WERI-Rb-1 (cell line): ENCODE measurements at regions not wholly inside any gene's neighbourhood (a gene's known extent, or its start where the extent isn't known, plus 50 kb on each side); places are given as distances from the start of the nearest gene placed in this dataset.

Source experiments
- DNase-seq: peaks from one replicate; pipeline ENCODE4 v3.0.0-alpha.2; 2020
- H3K27ac ChIP-seq: fragments of 250-450 bp; sonication (Bioruptor Pico); 2 replicates; pipeline ENCODE4 v1.5.1; 2020; ENCODE audit warnings: mild to moderate bottlenecking, moderate library complexity
- H3K27me3 ChIP-seq: fragments of 250-450 bp; sonication (Bioruptor Pico); 2 replicates; pipeline ENCODE4 v1.5.1; 2021; ENCODE audit warnings: mild to moderate bottlenecking, low read depth, moderate library complexity; ENCODE audit not compliant: insufficient read depth, severe bottlenecking
- H3K36me3 ChIP-seq: fragments of 250-450 bp; sonication (Bioruptor Pico); 2 replicates; pipeline ENCODE4 v1.5.1; 2020; ENCODE audit warnings: mild to moderate bottlenecking, moderate library complexity
- H3K4me3 ChIP-seq: 2 replicates; pipeline ENCODE4 v1.5.1; 2011; ENCODE audit warnings: low read depth, mild to moderate bottlenecking, control low read depth, low read length
- H3K9me3 ChIP-seq: fragments of 250-450 bp; sonication (Bioruptor Pico); 2 replicates; pipeline ENCODE4 v1.5.1; 2021; ENCODE audit warnings: mild to moderate bottlenecking, moderate library complexity; ENCODE audit not compliant: severe bottlenecking
- CTCF ChIP-seq: IDR thresholded peaks from 2 replicates; pipeline ENCODE4 v1.5.1; 2011; ENCODE audit warnings: low read depth, mild to moderate bottlenecking, control low read depth, inconsistent platforms, low read length

GRCh38 chr18:75643083-75643482 lies 215.6 kb upstream of the SMIM21 start:
- TF ChIP-seq CTCF, result no peak
- Histone ChIP-seq H3K9me3 (no peaks in the 10 kb centered on the region), H3K27me3 (no peaks in the 10 kb centered on the region), H3K36me3 (no peaks in the 10 kb centered on the region), H3K27ac (no peak overlapping the region), H3K4me3 (no peak overlapping the region)
- DNase-seq, result no peak

- no peaks in the 10 kb centered on the region for H3K36me3 ChIP-seq
- TF ChIP-seq CTCF, result no peak
- H3K9me3 ChIP-seq, result no peaks in the 10 kb centered on the region
- H3K4me3 ChIP-seq, result no peak overlapping the region
- no peak for DNase-seq
- H3K27me3 ChIP-seq, result no peaks in the 10 kb centered on the region
- H3K27ac ChIP-seq, result no peak overlapping the region
Observed at GRCh38 chr18:75639472-75639831, 211.9 kb upstream of the SMIM21 start.

- no peak overlapping the region for H3K27ac ChIP-seq
Observed at GRCh38 chr18:75638776-75639471, 211.4 kb upstream of the SMIM21 start.

GRCh38 chr18:75638223-75638775 lies 210.8 kb upstream of the SMIM21 start:
- Histone ChIP-seq H3K27me3 (no peaks in the 10 kb centered on the region), H3K36me3 (no peaks in the 10 kb centered on the region), H3K27ac (no peak overlapping the region), H3K9me3 (no peaks in the 10 kb centered on the region), H3K4me3 (no peak overlapping the region)
- no peak for DNase-seq
- TF ChIP-seq CTCF, result no peak

More at GRCh38 chr18:75638776-75639471, 211.4 kb upstream of the SMIM21 start:
- TF ChIP-seq CTCF, result no peak
- DNase-seq, result no peak
- H3K9me3 ChIP-seq, result no peaks in the 10 kb centered on the region
- no peak overlapping the region for H3K4me3 ChIP-seq
- H3K36me3 ChIP-seq, result no peaks in the 10 kb centered on the region
- no peaks in the 10 kb centered on the region for H3K27me3 ChIP-seq

- no peak for TF ChIP-seq CTCF
- no peaks in the 10 kb centered on the region for H3K9me3 ChIP-seq
- no peak overlapping the region for H3K27ac ChIP-seq
- no peaks in the 10 kb centered on the region for H3K36me3 ChIP-seq
- no peak overlapping the region for H3K4me3 ChIP-seq
- no peaks in the 10 kb centered on the region for H3K27me3 ChIP-seq
- DNase-seq, result no peak
Observed at GRCh38 chr18:75635096-75635495, 207.6 kb upstream of the SMIM21 start.

- H3K9me3 ChIP-seq, result no peaks in the 10 kb centered on the region
- H3K4me3 ChIP-seq, result no peak overlapping the region
- no peak for TF ChIP-seq CTCF
- H3K36me3 ChIP-seq, result no peaks in the 10 kb centered on the region
- no peak overlapping the region for H3K27ac ChIP-seq
- no peaks in the 10 kb centered on the region for H3K27me3 ChIP-seq
- DNase-seq, result no peak
Observed at GRCh38 chr18:75625966-75626365, 198.5 kb upstream of the SMIM21 start.
